IPS DF 6.9 (cell line): ENCODE measurements at regions not wholly inside any gene's neighbourhood (a gene's known extent, or its start where the extent isn't known, plus 50 kb on each side); places are given as distances from the start of the nearest gene placed in this dataset.

Experiments used
- DNase-seq: peaks from one replicate; pipeline ENCODE4 v3.0.0-alpha.2; 2013; ENCODE audit warnings: low read depth, low spot score
- H3K27ac ChIP-seq: one replicate; pipeline ENCODE4 v1.5.1; 2013; ENCODE audit warnings: low read length, control low read depth
- H3K27me3 ChIP-seq: 2 replicates; pipeline ENCODE4 v1.6.1; 2013; ENCODE audit warnings: mild to moderate bottlenecking, low read length; ENCODE audit not compliant: control insufficient read depth, insufficient read depth
- H3K36me3 ChIP-seq: 2 replicates; pipeline ENCODE4 v1.6.1; 2013; ENCODE audit warnings: low read length; ENCODE audit not compliant: control insufficient read depth, insufficient read depth
- H3K4me1 ChIP-seq: 2 replicates; pipeline ENCODE4 v1.6.1; 2013; ENCODE audit warnings: low read length; ENCODE audit not compliant: control insufficient read depth, insufficient read depth
- H3K4me3 ChIP-seq: 2 replicates; pipeline ENCODE4 v1.5.1; 2013; ENCODE audit warnings: mild to moderate bottlenecking, low read length
- H3K9me3 ChIP-seq: 2 replicates; pipeline ENCODE4 v1.6.1; 2013; ENCODE audit warnings: low read length, inconsistent platforms; ENCODE audit not compliant: control insufficient read depth, insufficient read depth
- WGBS: extraction: QIAGEN DNeasy Blood & Tissue Kit; methylation state at CpG from one replicate; pipeline ENCODE4 v1.1.7; 2013; ENCODE audit warnings: mixed read lengths, missing lambda C conversion rate; ENCODE audit not compliant: insufficient read length, insufficient coverage; 5-methylcytosine and 5-hydroxymethylcytosine counted together

DNA sequence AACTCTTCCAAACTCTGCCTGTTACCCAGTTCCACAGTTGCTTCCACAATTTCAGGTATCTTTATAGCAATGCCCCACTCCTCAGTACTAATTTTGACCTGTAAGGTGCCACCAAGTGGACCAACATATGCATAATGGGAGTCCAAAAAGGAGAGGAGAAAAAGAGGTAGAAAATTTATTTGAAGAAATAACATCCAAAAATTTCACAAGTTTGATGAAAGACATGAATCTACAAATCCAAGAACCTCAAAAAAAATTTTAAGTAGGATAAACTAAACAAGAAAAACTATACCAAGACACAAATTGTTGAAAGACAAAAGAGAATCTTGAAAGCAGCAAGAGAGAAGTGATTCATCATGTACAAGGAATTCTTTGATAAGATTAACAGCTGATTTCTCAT is 79.8 kb downstream of the BARX1 start:
- DNase-seq = no peak
- Histone ChIP-seq H3K4me1 (no peaks in the 10 kb centered on the region), H3K36me3 (no peaks in the 10 kb centered on the region), H3K27ac (no peak overlapping the region), H3K4me3 (no peak overlapping the region), H3K27me3 (no peaks in the 10 kb centered on the region), H3K9me3 (peaks cover 3% of the 10 kb centered on the region)

DNA sequence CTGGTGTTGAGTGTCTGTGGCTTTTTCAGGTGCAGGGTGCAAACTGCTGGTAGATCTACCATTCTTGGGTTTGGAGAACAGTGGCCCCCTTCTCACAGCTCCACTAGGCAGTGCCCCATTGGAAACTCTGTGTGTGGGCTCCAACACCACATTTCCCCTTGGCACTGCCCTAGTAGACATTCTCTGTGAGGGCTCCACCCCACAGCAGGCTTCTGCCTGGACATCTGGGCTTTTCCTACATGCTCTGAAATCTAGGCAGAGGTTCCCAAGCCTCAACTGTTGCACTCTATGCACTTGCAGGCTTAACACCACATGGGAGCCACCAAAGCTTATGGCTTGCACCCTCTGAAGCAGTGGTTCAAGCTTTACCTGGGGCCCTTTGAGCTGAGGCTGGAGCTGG is 80.9 kb downstream of the BARX1 start:
- no peak for DNase-seq
- Histone ChIP-seq H3K36me3 (no peaks in the 10 kb centered on the region), H3K27me3 (no peaks in the 10 kb centered on the region), H3K4me1 (no peaks in the 10 kb centered on the region; the same call in 1 of the 2 replicates), H3K4me3 (no peak overlapping the region), H3K27ac (no peak overlapping the region), H3K9me3 (peaks cover 3% of the 10 kb centered on the region)

DNA sequence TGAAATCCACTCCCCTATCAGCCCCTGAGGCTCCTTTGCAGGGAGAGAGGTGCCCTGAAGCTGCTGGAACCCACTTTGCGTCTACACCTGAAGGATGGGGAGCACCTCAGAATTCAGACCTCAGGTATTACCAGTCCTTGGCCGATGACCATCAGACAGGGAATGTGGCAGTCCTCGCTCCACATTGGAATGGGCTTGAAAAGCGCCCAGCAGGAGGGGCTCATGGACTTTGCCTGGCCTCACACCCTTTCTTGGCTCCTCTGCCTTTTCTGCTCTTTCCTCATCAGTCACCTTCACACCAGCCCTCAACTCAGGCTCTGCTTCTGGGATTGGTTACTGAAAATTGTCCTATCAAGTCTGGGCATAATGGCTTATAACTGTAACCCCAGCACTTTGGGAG is 83.9 kb downstream of the BARX1 start:
- no peak overlapping the region for H3K4me3 ChIP-seq
- no peak overlapping the region for H3K27ac ChIP-seq
- no CpG with 5 or more reads among the region's 4 CpGs for WGBS
- no peaks in the 10 kb centered on the region for H3K36me3 ChIP-seq
- peaks cover 2% of the 10 kb centered on the region; the same call in 1 of the 2 replicates for H3K4me1 ChIP-seq
- no peak for DNase-seq
- no peaks in the 10 kb centered on the region for H3K27me3 ChIP-seq
- H3K9me3 ChIP-seq = peaks cover 3% of the 10 kb centered on the region

DNA sequence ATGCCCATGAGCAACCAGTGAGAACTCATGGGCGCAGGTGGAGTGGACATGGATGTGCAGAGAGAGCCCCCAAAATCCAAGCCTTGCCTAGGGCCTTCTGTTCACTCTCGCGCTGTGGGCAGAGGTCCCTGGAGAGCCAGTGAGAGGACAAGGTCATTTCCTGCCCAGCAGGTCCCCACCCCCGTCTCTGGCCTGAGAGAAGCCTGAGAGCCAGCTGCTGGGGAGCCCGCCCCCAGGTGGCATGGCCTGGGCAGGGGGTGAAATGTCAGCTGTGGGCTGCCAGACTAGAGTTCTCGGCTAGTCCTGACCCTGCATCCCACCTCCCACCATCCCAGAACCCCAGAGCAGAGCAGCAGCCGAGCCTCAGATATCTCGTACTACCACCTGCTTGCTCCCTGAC is 85.3 kb downstream of the BARX1 start:
- Histone ChIP-seq H3K27me3 (no peaks in the 10 kb centered on the region), H3K9me3 (peaks cover 3% of the 10 kb centered on the region), H3K4me1 (peaks cover 3% of the 10 kb centered on the region; the same call in 1 of the 2 replicates), H3K4me3 (no peak overlapping the region), H3K27ac (no peak overlapping the region), H3K36me3 (no peaks in the 10 kb centered on the region)
- no peak for DNase-seq
- no CpG with 5 or more reads among the region's 8 CpGs for WGBS

- Histone ChIP-seq H3K4me3 (no peak overlapping the region), H3K4me1 (peaks cover 4% of the 10 kb centered on the region; the same call in 1 of the 2 replicates), H3K9me3 (no peaks in the 10 kb centered on the region), H3K27ac (no peak overlapping the region), H3K36me3 (no peaks in the 10 kb centered on the region), H3K27me3 (no peaks in the 10 kb centered on the region)
- DNase-seq = no peak
- whole genome bisulfite sequencing = no CpG with 5 or more reads among the region's 5 CpGs
These were observed 86.1 kb downstream of the BARX1 start for GRCh38 chr9:93869088-93869487.

GRCh38 chr9:93865716-93866115 is 89.4 kb downstream of the BARX1 start:
- no peaks in the 10 kb centered on the region for H3K36me3 ChIP-seq
- no peak overlapping the region for H3K4me3 ChIP-seq
- no peaks in the 10 kb centered on the region for H3K27me3 ChIP-seq
- DNase-seq = no peak
- no peak overlapping the region for H3K27ac ChIP-seq
- WGBS = no CpG with 5 or more reads among the region's 5 CpGs
- no peaks in the 10 kb centered on the region for H3K9me3 ChIP-seq
- H3K4me1 ChIP-seq = peaks cover 4% of the 10 kb centered on the region; the same call in 1 of the 2 replicates

- no CpG with 5 or more reads among the region's 7 CpGs for WGBS
- Histone ChIP-seq H3K27me3 (no peaks in the 10 kb centered on the region), H3K27ac (no peak overlapping the region), H3K4me3 (no peak overlapping the region), H3K4me1 (peaks cover 4% of the 10 kb centered on the region; the same call in 1 of the 2 replicates), H3K36me3 (no peaks in the 10 kb centered on the region), H3K9me3 (no peaks in the 10 kb centered on the region)
- DNase-seq = no peak
These were observed 89.9 kb downstream of the BARX1 start for GRCh38 chr9:93865245-93865644.

DNA sequence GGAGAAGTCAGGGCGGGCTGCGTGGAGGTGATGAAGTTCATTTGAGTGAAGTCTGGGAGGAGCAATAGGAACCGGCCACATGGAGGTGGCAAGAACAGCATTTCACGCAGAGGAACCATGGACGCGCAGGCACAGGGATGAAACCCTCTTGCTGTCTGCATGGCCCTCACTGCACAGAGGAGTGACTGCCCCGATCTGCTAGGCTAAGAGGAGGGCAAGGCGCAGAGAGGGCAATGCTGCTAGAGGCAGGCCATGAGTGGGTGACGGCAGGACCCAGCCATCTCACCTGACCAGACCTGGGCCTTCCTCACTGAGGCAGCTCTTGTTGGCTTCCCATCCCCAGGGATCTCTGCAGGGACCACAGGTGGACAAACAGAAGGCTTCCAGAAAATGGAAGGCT is 90.3 kb downstream of the BARX1 start:
- H3K4me3 ChIP-seq = no peak overlapping the region
- DNase-seq = no peak
- H3K4me1 ChIP-seq = peaks cover 4% of the 10 kb centered on the region; the same call in 1 of the 2 replicates
- no peaks in the 10 kb centered on the region for H3K27me3 ChIP-seq
- no peaks in the 10 kb centered on the region for H3K36me3 ChIP-seq
- H3K9me3 ChIP-seq = no peaks in the 10 kb centered on the region
- WGBS = no CpG with 5 or more reads among the region's 9 CpGs
- H3K27ac ChIP-seq = no peak overlapping the region

GRCh38 chr9:93864032-93864431 is 91.1 kb downstream of the BARX1 start:
- Histone ChIP-seq H3K4me3 (no peak overlapping the region), H3K36me3 (no peaks in the 10 kb centered on the region), H3K9me3 (no peaks in the 10 kb centered on the region), H3K4me1 (peaks cover 2% of the 10 kb centered on the region; the same call in 1 of the 2 replicates), H3K27ac (no peak overlapping the region), H3K27me3 (no peaks in the 10 kb centered on the region)
- WGBS = no CpG with 5 or more reads among the region's 12 CpGs
- no peak for DNase-seq

- Histone ChIP-seq H3K4me3 (no peak overlapping the region), H3K4me1 (peaks cover 2% of the 10 kb centered on the region; the same call in 1 of the 2 replicates), H3K27ac (no peak overlapping the region), H3K9me3 (no peaks in the 10 kb centered on the region), H3K36me3 (no peaks in the 10 kb centered on the region), H3K27me3 (no peaks in the 10 kb centered on the region)
- no CpG with 5 or more reads among the region's 7 CpGs for WGBS
- no peak for DNase-seq
These were observed 92.1 kb downstream of the BARX1 start for GRCh38 chr9:93862877-93863545.

DNA sequence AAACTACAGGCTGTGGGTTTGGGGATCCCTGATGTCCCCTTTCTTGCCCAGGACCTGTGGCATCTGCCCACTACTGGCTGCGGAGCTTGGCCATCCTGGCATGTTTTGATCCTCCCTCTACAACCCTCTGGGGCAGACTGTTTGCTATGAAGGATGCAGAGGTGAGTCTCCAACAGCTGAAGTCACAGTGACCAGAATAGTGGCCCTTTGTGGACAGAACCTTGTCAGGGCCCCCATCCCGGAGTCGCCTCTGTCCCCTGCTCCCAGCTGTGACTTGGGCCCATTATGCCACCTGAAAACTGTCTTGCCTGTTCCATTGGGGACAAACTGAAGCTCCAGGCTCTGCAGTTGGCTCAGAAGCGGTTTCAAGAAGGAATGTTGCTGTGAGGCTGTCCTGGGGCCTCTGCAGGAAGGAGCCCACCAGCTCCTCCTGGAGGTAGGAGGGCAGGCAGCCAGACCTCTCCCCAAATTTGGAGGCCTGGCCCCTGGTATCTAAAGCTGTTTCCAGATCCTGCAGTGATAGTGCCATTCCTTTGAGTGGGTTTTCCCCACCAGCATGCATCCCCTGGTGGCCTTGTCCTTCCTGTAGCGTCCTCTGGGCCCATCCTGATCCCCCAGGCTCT is 93.3 kb downstream of the BARX1 start:
- no peak overlapping the region for H3K4me3 ChIP-seq
- H3K27ac ChIP-seq = no peak overlapping the region
- no peaks in the 10 kb centered on the region for H3K9me3 ChIP-seq
- H3K36me3 ChIP-seq = no peaks in the 10 kb centered on the region
- WGBS = no CpG with 5 or more reads among the region's 5 CpGs
- no peaks in the 10 kb centered on the region for H3K27me3 ChIP-seq
- DNase-seq = no peak
- peaks cover 2% of the 10 kb centered on the region; the same call in 1 of the 2 replicates for H3K4me1 ChIP-seq
